HepG2 (cell line): ENCODE measurements at regions not wholly inside any gene's neighbourhood (a gene's known extent, or its start where the extent isn't known, plus 50 kb on each side); places are given as distances from the start of the nearest gene placed in this dataset.

Source experiments
- ELF1 ChIP-seq: sonication (generic); formaldehyde crosslinking; IDR thresholded peaks from 2 replicates; pipeline ENCODE4 v1.4.0; 2020; ENCODE audit warnings: missing genetic modification reagents
- HBP1 ChIP-seq: IDR thresholded peaks from 2 replicates; pipeline ENCODE4 v1.6.1; 2016; ENCODE audit warnings: low read depth, control low read depth
- MAX ChIP-seq: IDR thresholded peaks from 2 replicates; pipeline ENCODE4 v1.6.1; 2012; ENCODE audit warnings: inconsistent platforms
- MYC ChIP-seq: sonication (generic); formaldehyde crosslinking; IDR thresholded peaks from 2 replicates; pipeline ENCODE4 v1.9.0; 2021; ENCODE audit warnings: missing genetic modification reagents, borderline replicate concordance
- NCOA2 ChIP-seq: sonication (generic); formaldehyde crosslinking; IDR thresholded peaks from 2 replicates; pipeline ENCODE4 v1.8.0; 2022; ENCODE audit warnings: inconsistent platforms
- POLR2A ChIP-seq, 2 experiments: IDR thresholded peaks; 2 replicates each; pipeline ENCODE4 v1.6.1; 2011; ENCODE audit warnings: low read depth in 2 of 2, low read length in 2 of 2, mild to moderate bottlenecking in 1 of 2, moderate library complexity in 1 of 2; ENCODE audit not compliant: insufficient read depth in 1 of 2
- RARA ChIP-seq: IDR thresholded peaks from 2 replicates; pipeline ENCODE4 v1.6.1; 2016; ENCODE audit warnings: missing genetic modification reagents, missing compliant biosample characterization
- RBAK ChIP-seq: sonication (generic); formaldehyde crosslinking; IDR thresholded peaks from 2 replicates; pipeline ENCODE4 v1.5.1; 2020; ENCODE audit warnings: mild to moderate bottlenecking, missing genetic modification reagents
- RCOR2 ChIP-seq: IDR thresholded peaks from 2 replicates; pipeline ENCODE4 v1.6.1; 2016; ENCODE audit warnings: missing biosample characterization, missing genetic modification reagents
- SALL2 ChIP-seq: sonication (generic); formaldehyde crosslinking; IDR thresholded peaks from 2 replicates; pipeline ENCODE4 v1.8.1; 2023; ENCODE audit warnings: mild to moderate bottlenecking, missing genetic modification reagents, inconsistent platforms
- SKI ChIP-seq: fragments of 450-650 bp; IDR thresholded peaks from one replicate; pipeline ENCODE4 v1.6.1; 2018; ENCODE audit warnings: mild to moderate bottlenecking; ENCODE audit not compliant: partially characterized antibody
- THAP7 ChIP-seq: sonication (generic); formaldehyde crosslinking; IDR thresholded peaks from 2 replicates; pipeline ENCODE4 v1.8.1; 2023; ENCODE audit warnings: mild to moderate bottlenecking, missing genetic modification reagents
- ZNF274 ChIP-seq: sonication (generic); formaldehyde crosslinking; IDR thresholded peaks from 2 replicates; pipeline ENCODE4 v1.5.1; 2020; ENCODE audit warnings: mild to moderate bottlenecking, missing genetic modification reagents
- ZNF75D ChIP-seq: sonication (generic); formaldehyde crosslinking; IDR thresholded peaks from 2 replicates; pipeline ENCODE4 v1.8.1; 2023; ENCODE audit warnings: missing genetic modification reagents, mild to moderate bottlenecking, borderline replicate concordance

- TF ChIP-seq ZNF274 (CRISPR knock-in tag) (no peak), MAX (no peak), MYC (CRISPR knock-in tag) (no peak), ELF1 (CRISPR knock-in tag) (no peak), SALL2 (no peak), SKI (no peak), ZNF75D (CRISPR knock-in tag) (no peak), NCOA2 (no peak), RCOR2 (CRISPR knock-in tag) (no peak), POLR2A (IDR thresholded peaks at IDR 0.05; ENCODE audit: insufficient read depth in 1 of 2, low read depth in 2 of 2, low read length in 2 of 2) (no peak), THAP7 (CRISPR knock-in tag) (no peak), HBP1 (CRISPR knock-in tag) (no peak), RARA (CRISPR knock-in tag) (no peak), RBAK (CRISPR knock-in tag) (no peak)
These were observed 124.0 kb upstream of the POF1B start for GRCh38 chrX:85503258-85504158.
